GM19324 (cell line): ENCODE measurements at regions not wholly inside any gene's neighbourhood (a gene's known extent, or its start where the extent isn't known, plus 50 kb on each side); places are given as distances from the start of the nearest gene placed in this dataset.
"Not testable (repeated sequence)": the region's sequence is repeated elsewhere in the genome, so short reads cannot be mapped to it uniquely, and the experiment has no call there.

Source experiments
- ATAC-seq: cut with Tn5 transposase; IDR thresholded peaks from one replicate; pipeline ENCODE4 v1.9.1; 2021; ENCODE audit warnings: mild to moderate bottlenecking, moderate library complexity; ENCODE audit not compliant: unreplicated experiment, low FRiP score

DNA sequence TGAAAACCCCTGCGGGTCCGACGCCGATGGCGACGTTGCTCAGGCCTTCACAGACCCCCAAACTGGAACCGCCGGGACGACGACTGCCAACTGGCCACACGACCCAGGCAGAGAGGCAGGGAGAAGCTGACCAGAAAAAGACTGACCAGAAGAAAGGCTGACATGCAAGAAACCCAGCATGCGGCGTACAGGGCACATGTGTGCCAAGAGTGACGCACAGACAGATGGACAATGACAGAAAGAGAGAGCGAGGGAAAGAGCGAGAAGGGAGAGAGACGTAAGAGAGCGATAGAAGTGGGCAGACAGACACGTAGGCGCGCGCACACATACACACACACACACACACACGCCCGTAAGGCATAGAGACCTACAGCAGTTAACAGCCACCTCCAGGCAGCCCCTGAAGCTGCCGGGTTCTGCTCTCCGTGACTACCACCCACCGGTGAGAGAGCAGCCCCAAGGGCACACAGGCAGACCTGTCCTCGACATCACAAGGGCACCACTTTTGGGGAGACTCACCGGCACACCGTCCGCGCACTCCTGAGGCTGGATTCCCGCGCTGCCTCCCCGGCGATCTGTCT lies 67.2 kb upstream of the ZNF527 start:
- ATAC-seq, result no peak

DNA sequence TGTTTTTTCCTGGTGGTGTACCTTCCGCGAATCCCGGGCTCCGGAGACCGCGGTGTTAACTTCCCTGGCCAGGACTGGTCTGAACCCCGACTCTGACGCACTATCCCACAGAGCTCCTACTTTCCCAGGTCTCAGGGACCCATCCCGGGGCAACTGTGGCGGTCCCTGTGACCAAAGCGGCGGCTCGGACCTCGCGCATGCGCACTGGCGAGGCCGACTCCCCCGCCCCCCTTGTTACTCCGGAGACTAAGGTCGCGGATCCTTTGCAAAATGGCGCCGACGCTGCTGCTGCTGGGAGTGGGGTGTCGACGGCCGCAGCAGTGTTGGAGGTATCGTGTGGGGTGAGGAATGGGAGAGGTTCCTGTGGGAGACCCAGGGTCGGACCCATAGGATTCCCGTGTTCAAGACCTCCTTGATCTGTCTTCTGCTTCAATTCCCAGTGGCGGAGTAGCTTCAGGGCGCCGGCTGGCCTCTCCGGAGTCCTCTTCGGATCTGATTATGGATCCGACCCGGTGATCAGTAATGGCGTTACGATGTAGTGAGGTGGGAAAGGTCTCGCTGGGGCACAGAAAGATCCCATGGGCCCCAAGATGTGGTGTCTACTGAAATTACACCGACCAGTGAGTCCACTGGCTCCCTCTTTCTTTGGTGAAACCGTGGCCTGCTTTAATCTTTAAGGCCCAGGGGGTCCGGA lies 66.6 kb upstream of the ZNF527 start:
- no peak for ATAC-seq

DNA sequence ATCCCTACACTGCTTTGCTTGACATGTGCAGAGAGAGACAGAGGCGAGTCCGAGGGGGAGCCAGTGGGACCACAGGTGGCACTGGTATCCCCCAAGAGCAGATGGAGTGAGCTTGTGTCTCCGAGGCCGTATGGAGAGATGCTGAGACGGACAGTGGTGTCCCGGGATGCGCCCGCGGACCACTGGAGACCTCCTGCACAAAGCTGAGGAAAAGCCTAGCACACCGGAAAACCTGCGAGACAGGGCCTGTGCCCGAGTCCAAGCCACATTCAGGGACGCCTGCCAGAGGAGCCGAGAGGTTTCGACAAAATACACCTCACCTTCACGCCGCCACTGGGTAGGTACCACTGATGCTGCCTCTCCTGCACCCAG lies 66.0 kb upstream of the ZNF527 start:
- no peak for ATAC-seq

DNA sequence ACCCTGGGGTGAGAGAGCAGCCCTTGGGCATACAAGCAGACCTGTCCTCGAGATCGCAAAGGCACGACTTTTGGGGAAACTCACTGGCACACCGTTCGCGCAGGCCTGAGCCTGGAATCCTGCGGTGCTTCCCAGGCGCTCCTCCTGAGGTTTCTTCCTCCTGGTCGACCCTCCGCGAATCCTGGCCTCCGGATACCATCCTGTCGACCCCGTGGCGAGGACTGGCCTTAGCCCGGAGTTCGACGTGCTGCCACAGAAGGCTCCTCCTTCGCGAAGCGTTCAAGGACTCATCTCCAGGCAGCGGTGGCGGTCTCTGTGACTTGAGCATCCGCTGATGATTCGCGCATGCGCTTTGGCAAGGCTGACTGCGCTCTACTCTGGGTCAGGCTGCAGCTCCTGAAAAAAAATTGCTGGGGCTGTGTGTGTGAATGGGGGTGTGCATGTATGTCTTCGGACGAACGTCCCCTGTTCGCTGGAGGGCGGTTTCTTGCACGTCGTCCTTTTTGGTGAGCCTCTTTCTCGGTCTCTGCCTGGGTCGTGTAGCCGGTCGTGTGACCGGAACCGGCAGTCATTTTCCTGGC lies 64.4 kb upstream of the ZNF527 start:
- no peak for ATAC-seq

DNA sequence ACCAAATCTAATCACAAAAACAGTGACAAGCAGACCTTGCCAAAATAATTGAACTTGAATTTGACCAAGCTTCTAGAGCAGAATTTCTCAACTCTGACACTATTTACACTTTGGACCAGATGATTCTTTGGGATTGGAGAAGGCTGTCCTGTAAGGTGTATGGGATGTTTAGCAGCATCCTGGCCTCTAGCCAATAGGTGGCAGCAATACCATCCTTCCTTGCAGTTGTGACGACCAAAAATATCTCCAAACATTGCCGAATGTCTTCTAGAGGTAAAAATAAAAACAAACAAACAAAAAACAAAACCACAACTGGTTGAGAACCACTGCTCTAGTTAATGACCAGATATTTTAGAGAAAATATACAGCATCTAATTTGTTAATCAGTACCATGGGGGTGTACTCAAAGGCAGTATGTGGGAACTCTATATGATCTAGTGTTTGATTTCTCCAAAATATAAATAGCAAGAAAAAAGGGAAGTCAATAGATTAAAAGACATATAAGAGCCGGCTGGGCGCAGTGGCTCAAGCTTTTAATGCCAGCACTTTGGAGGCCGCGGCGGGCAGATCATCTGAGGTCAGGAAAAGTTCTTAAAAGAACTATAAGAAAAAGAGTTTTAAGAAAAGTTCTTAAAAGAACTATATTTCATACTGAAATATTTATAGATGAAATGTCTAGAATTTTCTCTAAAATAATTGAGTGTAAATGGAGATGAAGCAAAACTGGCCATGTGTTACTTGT lies 60.9 kb upstream of the ZNF527 start:
- no peak for ATAC-seq

DNA sequence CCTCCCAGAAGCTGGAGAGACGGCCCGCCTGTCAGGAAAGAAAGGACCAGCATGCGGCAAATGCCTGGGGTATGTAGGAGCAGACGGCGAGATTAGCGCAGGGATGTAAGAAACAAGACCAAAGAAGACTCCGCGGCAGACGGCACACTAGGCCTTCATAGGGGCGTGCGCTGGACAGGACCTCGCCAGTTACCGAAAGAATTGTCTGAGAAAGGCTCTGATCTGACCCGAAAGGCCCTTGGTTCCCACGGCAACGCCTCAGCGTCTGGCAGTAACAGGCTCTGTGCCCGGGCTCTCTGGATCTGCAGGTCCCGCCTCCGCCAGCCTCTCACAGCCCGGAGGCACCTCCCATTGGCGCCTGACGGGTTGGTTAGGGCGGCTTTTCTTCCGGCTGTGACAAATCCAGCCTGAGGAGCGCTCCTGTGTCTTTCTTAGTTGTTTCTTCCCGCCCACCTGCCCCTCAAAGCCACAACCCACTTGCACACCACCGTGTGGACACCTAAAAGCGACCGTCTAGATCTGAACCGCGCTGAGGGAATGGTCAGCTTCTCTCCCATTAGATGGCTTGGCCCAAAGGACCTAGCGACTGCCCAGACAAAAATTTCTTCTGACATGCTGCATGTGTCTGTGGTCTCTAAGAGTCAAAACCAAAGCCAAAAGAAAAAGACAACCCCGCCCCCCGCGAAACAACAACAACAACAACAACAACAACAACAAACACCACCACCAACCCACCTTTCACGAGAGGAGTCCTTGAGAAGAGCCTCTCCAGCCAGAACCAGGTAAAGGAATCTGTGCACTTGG lies 58.2 kb upstream of the ZNF527 start:
- ATAC-seq, result not testable (repeated sequence)

DNA sequence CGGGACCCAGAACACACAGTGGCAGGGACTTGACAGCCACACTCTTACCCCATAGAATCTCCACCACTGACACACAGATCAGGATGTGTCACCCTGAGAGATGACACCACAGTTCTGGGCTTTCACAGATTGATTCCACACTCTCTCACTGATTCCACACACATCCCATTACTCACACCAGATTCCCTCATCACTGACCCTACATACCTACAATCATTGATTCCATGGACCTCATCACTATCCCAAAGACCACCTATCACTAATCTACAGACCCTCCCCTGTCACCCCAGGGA lies 57.6 kb upstream of the ZNF527 start:
- ATAC-seq, result no peak

DNA sequence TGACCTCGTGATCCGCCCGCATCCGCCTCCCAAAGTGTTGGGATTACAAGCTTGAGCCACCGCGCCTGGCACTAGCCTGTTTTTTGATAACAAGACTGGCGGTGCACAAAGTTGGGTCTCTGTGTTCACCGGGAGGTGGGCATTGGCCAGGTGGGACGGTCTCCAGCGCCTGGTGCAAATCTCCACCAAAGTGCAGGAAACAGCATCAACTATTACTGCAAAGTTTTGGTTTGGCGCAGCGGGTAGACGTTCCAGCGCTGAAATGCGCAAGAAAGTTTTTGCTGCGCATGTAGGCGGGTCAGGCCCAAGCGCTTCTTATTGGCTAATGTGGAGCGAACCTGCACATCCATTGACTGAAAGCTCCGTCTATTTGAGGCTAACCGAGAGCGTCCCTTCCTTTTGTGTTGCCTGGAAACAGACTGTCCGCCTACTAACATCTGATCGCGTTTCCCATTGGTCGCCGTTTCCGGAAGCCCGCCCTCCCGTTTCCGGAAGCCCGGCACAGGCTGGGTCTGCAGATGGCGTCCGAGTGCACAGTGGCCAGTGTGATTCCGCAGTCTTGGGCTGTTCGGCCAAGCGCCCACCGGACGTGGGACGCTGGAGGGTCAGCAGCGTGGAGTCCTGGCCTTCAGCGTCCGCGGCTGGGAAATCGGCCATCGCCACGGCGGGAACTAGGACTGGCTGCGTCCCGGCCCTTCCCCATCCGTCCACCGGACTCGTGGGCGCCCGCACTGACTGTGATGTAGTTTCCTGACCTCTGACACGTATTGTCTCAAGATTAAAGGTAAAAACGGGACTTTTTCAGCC lies 53.3 kb upstream of the ZNF527 start:
- peak; percentile 98 for ATAC-seq

DNA sequence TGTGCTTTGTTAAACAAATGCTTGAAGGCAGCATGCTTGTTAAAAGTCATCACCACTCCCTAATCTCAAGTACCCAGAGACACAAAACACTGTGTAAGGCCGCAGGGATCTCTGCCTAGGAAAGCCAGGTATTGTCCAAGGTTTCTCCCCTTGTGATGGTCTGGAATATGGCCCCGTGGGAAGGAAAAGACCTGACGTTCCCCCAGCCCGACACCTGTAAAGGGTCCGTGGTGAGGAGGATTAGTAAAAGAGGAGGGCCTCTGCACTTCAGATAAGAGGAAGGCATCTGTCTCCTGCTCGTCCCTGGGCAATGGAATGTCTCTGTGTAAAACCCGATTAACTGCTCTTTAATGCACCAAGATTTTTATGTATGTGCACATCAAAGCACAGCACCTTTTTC lies 49.9 kb upstream of the ZNF527 start:
- ATAC-seq, result not testable (repeated sequence)
